ENCODE measurements at regions not wholly inside any gene's neighbourhood (a gene's known extent, or its start where the extent isn't known, plus 50 kb on each side); places are given as distances from the start of the nearest gene placed in this dataset.

DNA sequence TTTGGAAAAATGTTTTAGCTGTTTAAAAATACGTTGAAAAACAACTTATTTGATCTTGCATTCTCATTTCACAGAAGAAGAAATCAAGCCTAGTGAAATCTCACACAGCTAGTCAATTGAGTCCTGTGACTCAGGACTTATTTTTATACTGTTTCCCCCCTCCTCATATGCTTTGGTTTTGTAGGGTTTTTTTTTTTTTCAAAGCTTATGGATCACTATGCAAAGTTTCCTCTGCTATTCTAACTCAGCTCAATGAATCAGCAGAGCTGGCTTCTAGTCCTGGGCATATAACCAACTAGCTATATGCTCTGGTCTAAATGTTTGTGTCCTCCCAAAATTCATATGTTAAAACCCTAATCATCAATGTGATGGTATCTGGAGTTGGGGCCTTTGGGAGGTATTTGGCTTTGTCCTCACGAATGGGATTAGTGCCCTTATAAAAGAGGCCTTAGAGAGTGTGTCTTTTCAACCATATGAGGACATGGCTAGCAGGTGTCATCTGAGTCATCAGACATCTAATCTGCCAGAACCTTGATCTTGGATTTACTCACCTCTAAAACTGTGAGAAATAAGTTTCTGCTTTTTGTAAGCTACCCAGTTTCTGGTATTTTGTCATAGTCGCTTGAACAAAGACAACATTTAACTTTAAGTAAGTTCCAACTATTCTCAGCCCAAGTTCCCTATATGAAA is 317.2 kb upstream of the C1orf87 start:
- Histone ChIP-seq H3K27me3 (replicated peaks in 1 of 4; ENCODE audit: control insufficient read depth in 3 of 4, extremely low read depth in 1 of 4, insufficient read depth in 3 of 4, low read length in 3 of 4) (no peaks in the 10 kb centered on the region), H4K5ac (ENCODE audit: insufficient read length, low read depth, low read length) (no peak overlapping the region), H3K18ac (ENCODE audit: extremely low read depth, low read length) (no peak overlapping the region), H2BK20ac (ENCODE audit: low read length) (no peak overlapping the region), H2BK5ac (ENCODE audit: low read depth, low read length) (no peak overlapping the region), H3K23me2 (ENCODE audit: low read depth, low read length) (no peaks in the 10 kb centered on the region), H3K9me3 (ENCODE audit: insufficient read depth in 2 of 2, low read depth in 1 of 2, low read length in 1 of 2) (no peaks in the 10 kb centered on the region), H2AFZ (ENCODE audit: low read length) (no peak overlapping the region), H2BK120ac (replicated peaks; ENCODE audit: low read depth, low read length) (no peak overlapping the region), H2BK15ac (ENCODE audit: low read length) (no peak overlapping the region), H3K4me2 (ENCODE audit: insufficient read depth in 1 of 2, low read depth in 2 of 2, low read length in 2 of 2) (no peak overlapping the region), H3K79me2 (ENCODE audit: control insufficient read depth in 1 of 2, insufficient read depth in 2 of 2, low read length in 2 of 2) (no peaks in the 10 kb centered on the region), H2BK12ac (ENCODE audit: low read depth, low read length) (no peak overlapping the region), H3K9ac (replicated peaks in 1 of 4; ENCODE audit: extremely low read depth in 1 of 4, low read depth in 3 of 4, low read length in 3 of 4) (no peak overlapping the region), H4K8ac (ENCODE audit: extremely low read depth, insufficient read depth, low read length) (no peak overlapping the region), H3K23ac (ENCODE audit: insufficient read length) (no peak overlapping the region), H4K91ac (replicated peaks; ENCODE audit: insufficient read length, low read length) (no peak overlapping the region), H2AK5ac (ENCODE audit: low read depth, low read length) (no peak overlapping the region), H3K4me1 (replicated peaks in 1 of 4; ENCODE audit: control insufficient read depth in 3 of 4, insufficient read depth in 4 of 4, low read length in 3 of 4) (no peaks in the 10 kb centered on the region), H3K56ac (replicated peaks; ENCODE audit: insufficient read length, low read depth, low read length) (no peak overlapping the region), H3K79me1 (ENCODE audit: low read depth, low read length) (no peaks in the 10 kb centered on the region), H3K36me3 (ENCODE audit: control insufficient read depth in 2 of 4, insufficient read depth in 4 of 4, low read length in 3 of 4) (no peaks in the 10 kb centered on the region), H3K14ac (ENCODE audit: insufficient read length) (no peak overlapping the region), H3K4ac (replicated peaks; ENCODE audit: insufficient read length, low read depth, low read length) (no peak overlapping the region), H3K4me3 (ENCODE audit: extremely low read depth in 1 of 4, insufficient read depth in 2 of 4, low read depth in 3 of 4, low read length in 4 of 4) (no peak overlapping the region), H4K20me1 (replicated peaks in 1 of 2; ENCODE audit: control insufficient read depth in 1 of 2, insufficient read depth in 2 of 2, low read length in 2 of 2) (no peaks in the 10 kb centered on the region), H3K27ac (ENCODE audit: low read depth, low read length) (no peak overlapping the region)
- 73% methylated on average over 3 of the region's 3 CpGs; no CpG with 5 or more reads in 1 of the 2 experiments for WGBS, 2 experiments (ENCODE audit: extremely low coverage in 1 of 2, insufficient coverage in 1 of 2, insufficient read length in 1 of 2, insufficient replicate concordance in 2 of 2, low coverage in 1 of 2, low lambda C conversion rate in 2 of 2, missing lambda C conversion rate in 1 of 2)
- FAIRE-seq (peak; percentile 13), DNase-seq (ENCODE audit: low read depth in 1 of 2, low spot score in 2 of 2) (no peak)
- POLR2A ChIA-PET (ENCODE audit: partially characterized antibody): interaction anchor here (1.0 kb wide), 1 partner anchor 19 kb away, joined by 3 read pairs; no protein-coding TSS in a partner anchor
- CTCF ChIA-PET (ENCODE audit: partially characterized antibody): interaction anchor here (0.6 to 1.4 kb wide), 4 partner anchors 8 to 129 kb away, joined by 3 to 4 read pairs (median 3); no protein-coding TSS in a partner anchor
- no peak for TF ChIP-seq NRF1 (IDR thresholded peaks at IDR 0.05; ENCODE audit: low read depth, low read length)
- no peak for TF ChIP-seq TBP (IDR thresholded peaks at IDR 0.05; ENCODE audit: low read depth, low read length)
- TF ChIP-seq, protein P1, sequence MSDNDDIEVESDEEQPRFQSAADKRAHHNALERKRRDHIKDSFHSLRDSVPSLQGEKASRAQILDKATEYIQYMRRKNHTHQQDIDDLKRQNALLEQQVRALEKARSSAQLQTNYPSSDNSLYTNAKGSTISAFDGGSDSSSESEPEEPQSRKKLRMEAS (IDR thresholded peaks at IDR 0.05): no peak
- no peak for TF ChIP-seq SIX5 (IDR thresholded peaks at IDR 0.05; ENCODE audit: low read depth, low read length)
- TF ChIP-seq GABPA (IDR thresholded peaks at IDR 0.05; ENCODE audit: borderline replicate concordance, insufficient read depth, low read length): no peak
- no peak for TF ChIP-seq SP4 (IDR thresholded peaks at IDR 0.05; ENCODE audit: low read length)
- TF ChIP-seq, protein P2, sequence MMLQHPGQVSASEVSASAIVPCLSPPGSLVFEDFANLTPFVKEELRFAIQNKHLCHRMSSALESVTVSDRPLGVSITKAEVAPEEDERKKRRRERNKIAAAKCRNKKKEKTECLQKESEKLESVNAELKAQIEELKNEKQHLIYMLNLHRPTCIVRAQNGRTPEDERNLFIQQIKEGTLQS (IDR thresholded peaks at IDR 0.05; ENCODE audit: insufficient read depth, low read depth, low read length): no peak
- no peak for TF ChIP-seq BRCA1 (IDR thresholded peaks at IDR 0.05; ENCODE audit: low read depth, low read length)
- TF ChIP-seq SUZ12 (IDR thresholded peaks at IDR 0.05; ENCODE audit: low read length): no peak
- TF ChIP-seq USF2 (IDR thresholded peaks at IDR 0.05; ENCODE audit: low read length): no peak
- no peak for TF ChIP-seq RBBP5 (IDR thresholded peaks at IDR 0.05; ENCODE audit: borderline replicate concordance, low read depth, low read length)
- TF ChIP-seq EGR1 (IDR thresholded peaks at IDR 0.05; ENCODE audit: borderline replicate concordance, low read depth, low read length): no peak
